Fibroblast of lung (primary cell): ENCODE measurements at regions not wholly inside any gene's neighbourhood (a gene's known extent, or its start where the extent isn't known, plus 50 kb on each side); places are given as distances from the start of the nearest gene placed in this dataset.

Experiments
- DNase-seq, 2 donors: peaks; one replicate each; pipeline versions ENCODE4 v3.0.0 to v3.0.0-alpha.2; 2010; ENCODE audit warnings: low read depth in 2 of 2
- H2AFZ ChIP-seq: 2 replicates; pipeline ENCODE4 v1.5.1; 2012; ENCODE audit warnings: low read length, control low read depth, inconsistent platforms
- H3K27ac ChIP-seq: 2 replicates; pipeline ENCODE4 v1.5.1; 2011; ENCODE audit warnings: low read length, control low read depth; ENCODE audit not compliant: insufficient read depth
- H3K27me3 ChIP-seq: 2 replicates; pipeline ENCODE4 v1.5.1; 2011; ENCODE audit warnings: mild to moderate bottlenecking, low read length; ENCODE audit not compliant: control insufficient read depth, insufficient read depth
- H3K36me3 ChIP-seq: 2 replicates; pipeline ENCODE4 v1.5.1; 2011; ENCODE audit warnings: low read length; ENCODE audit not compliant: control insufficient read depth, insufficient read depth
- H3K4me1 ChIP-seq: 2 replicates; pipeline ENCODE4 v1.5.1; 2011; ENCODE audit warnings: low read length; ENCODE audit not compliant: control insufficient read depth, insufficient read depth; ENCODE audit errors: extremely low read depth
- H3K4me2 ChIP-seq: 2 replicates; pipeline ENCODE4 v1.5.1; 2011; ENCODE audit warnings: low read length, control low read depth; ENCODE audit not compliant: insufficient read depth; ENCODE audit errors: extremely low read depth
- H3K4me3 ChIP-seq, 4 experiments: fragments of 200-600 bp in 1 of 4; sonication (generic) in 1 of 4; replicated peaks in 1 of 4; 2 replicates each; pipeline ENCODE4 v1.5.1; 2011 to 2016; ENCODE audit warnings: low read length in 4 of 4, low read depth in 3 of 4, mild to moderate bottlenecking in 3 of 4, control low read depth in 2 of 4, inconsistent platforms in 1 of 4, mixed read lengths in 1 of 4; ENCODE audit not compliant: insufficient read depth in 1 of 4; ENCODE audit errors: control extremely low read depth in 1 of 4
- H3K79me2 ChIP-seq: 2 replicates; pipeline ENCODE4 v1.5.1; 2012; ENCODE audit warnings: mild to moderate bottlenecking, low read length, inconsistent platforms; ENCODE audit not compliant: control insufficient read depth, insufficient read depth
- H3K9ac ChIP-seq: 2 replicates; pipeline ENCODE4 v1.5.1; 2011; ENCODE audit warnings: mild to moderate bottlenecking, low read length, control low read depth; ENCODE audit not compliant: insufficient read depth
- H3K9me3 ChIP-seq: 2 replicates; pipeline ENCODE4 v1.5.1; 2012; ENCODE audit warnings: low read depth, low read length; ENCODE audit not compliant: control insufficient read depth, insufficient read depth
- H4K20me1 ChIP-seq: 2 replicates; pipeline ENCODE4 v1.5.1; 2011; ENCODE audit warnings: low read length; ENCODE audit not compliant: control insufficient read depth, insufficient read depth; ENCODE audit errors: extremely low read depth
- CTCF ChIP-seq, 2 donors: IDR thresholded peaks in 1 of 2; conservative IDR thresholded peaks in 1 of 2; 1 replicate in 1 of 2; 2 replicates in 1 of 2; pipeline ENCODE4 v1.5.1; 2011 to 2012; ENCODE audit warnings: low read length in 2 of 2, control low read depth in 1 of 2, inconsistent platforms in 1 of 2, low read depth in 1 of 2, mild to moderate bottlenecking in 1 of 2
- EZH2 ChIP-seq: IDR thresholded peaks from 2 replicates; pipeline ENCODE4 v1.5.1; 2012; ENCODE audit warnings: low read length, control low read depth, mild to moderate bottlenecking; ENCODE audit errors: missing control alignments

- no peak overlapping the region for H3K4me3 ChIP-seq
- H3K27me3 ChIP-seq = no peaks in the 10 kb centered on the region
- H3K36me3 ChIP-seq = no peaks in the 10 kb centered on the region
- TF ChIP-seq EZH2 (no peak), CTCF (conservative IDR thresholded peaks at IDR 0.05 in 1 of 2, IDR thresholded peaks at IDR 0.05 in 1 of 2; ENCODE audit: low read depth in 1 of 2, low read length in 2 of 2) (no peak)
- no peak overlapping the region for H3K27ac ChIP-seq
- no peak overlapping the region for H3K4me2 ChIP-seq
- H2AFZ ChIP-seq = no peak overlapping the region
- no peaks in the 10 kb centered on the region for H4K20me1 ChIP-seq
- H3K79me2 ChIP-seq = no peaks in the 10 kb centered on the region
- H3K9ac ChIP-seq = no peak overlapping the region
- H3K4me1 ChIP-seq = no peaks in the 10 kb centered on the region
- H3K9me3 ChIP-seq = no peaks in the 10 kb centered on the region
- DNase-seq = no peak
Observed at GRCh38 chr1:209267968-209268367, 315.5 kb upstream of the CAMK1G start.

DNA sequence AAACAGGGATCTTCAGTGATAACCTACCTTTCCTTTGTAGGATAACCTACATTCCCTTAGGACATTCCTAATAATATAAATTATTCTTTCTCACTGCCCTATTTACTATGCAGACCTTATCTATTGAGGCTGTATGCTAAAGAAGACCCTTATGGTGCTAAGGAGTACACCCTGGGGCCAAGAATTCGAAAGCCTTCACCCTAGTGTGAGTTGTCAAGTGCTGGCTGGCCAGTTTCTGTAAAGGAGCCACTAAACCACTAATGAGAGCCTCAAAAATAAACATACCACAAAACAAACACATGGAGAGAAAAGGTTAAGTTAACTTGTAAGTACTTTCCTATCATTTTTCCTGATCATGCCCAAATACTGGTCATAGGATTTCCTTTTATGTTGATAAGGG is 315.0 kb upstream of the CAMK1G start:
- Histone ChIP-seq H4K20me1 (no peaks in the 10 kb centered on the region), H3K9me3 (no peaks in the 10 kb centered on the region), H3K27me3 (no peaks in the 10 kb centered on the region), H2AFZ (no peak overlapping the region), H3K36me3 (no peaks in the 10 kb centered on the region), H3K4me1 (no peaks in the 10 kb centered on the region), H3K4me2 (no peak overlapping the region), H3K9ac (no peak overlapping the region), H3K4me3 (no peak overlapping the region), H3K27ac (no peak overlapping the region), H3K79me2 (no peaks in the 10 kb centered on the region)
- no peak for DNase-seq
- no peak for TF ChIP-seq EZH2
- no peak for TF ChIP-seq CTCF (conservative IDR thresholded peaks at IDR 0.05 in 1 of 2, IDR thresholded peaks at IDR 0.05 in 1 of 2; ENCODE audit: low read depth in 1 of 2, low read length in 2 of 2)

DNA sequence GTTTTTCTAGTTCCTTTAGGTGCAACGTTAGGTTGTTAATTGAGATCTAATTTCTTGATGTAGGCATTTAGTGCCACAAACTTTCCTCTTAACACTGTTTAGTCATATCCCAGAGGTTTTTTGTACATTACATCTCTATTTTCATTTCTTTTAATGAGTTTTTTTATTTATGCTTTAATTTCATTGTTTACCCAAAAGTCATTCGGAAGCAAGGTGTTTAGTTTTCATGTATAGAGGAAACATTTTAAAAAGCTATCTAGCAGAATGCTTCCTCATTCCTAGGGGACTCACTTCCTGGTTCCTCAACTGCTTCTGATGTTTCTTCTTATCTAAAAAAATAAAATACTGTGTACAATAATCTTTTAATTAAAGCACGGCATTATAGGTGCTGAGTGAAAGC is 307.2 kb upstream of the CAMK1G start:
- DNase-seq = no peak
- Histone ChIP-seq H3K4me2 (no peak overlapping the region), H3K4me1 (no peaks in the 10 kb centered on the region), H3K9ac (no peak overlapping the region), H3K9me3 (no peaks in the 10 kb centered on the region), H3K27me3 (no peaks in the 10 kb centered on the region), H3K79me2 (no peaks in the 10 kb centered on the region), H3K27ac (no peak overlapping the region), H4K20me1 (no peaks in the 10 kb centered on the region), H3K36me3 (no peaks in the 10 kb centered on the region), H3K4me3 (no peak overlapping the region), H2AFZ (no peak overlapping the region)
- no peak for TF ChIP-seq EZH2
